ENCODE measurements at regions not wholly inside any gene's neighbourhood (a gene's known extent, or its start where the extent isn't known, plus 50 kb on each side); places are given as distances from the start of the nearest gene placed in this dataset.
"Not testable (repeated sequence)": the region's sequence is repeated elsewhere in the genome, so short reads cannot be mapped to it uniquely, and the experiment has no call there.

DNA sequence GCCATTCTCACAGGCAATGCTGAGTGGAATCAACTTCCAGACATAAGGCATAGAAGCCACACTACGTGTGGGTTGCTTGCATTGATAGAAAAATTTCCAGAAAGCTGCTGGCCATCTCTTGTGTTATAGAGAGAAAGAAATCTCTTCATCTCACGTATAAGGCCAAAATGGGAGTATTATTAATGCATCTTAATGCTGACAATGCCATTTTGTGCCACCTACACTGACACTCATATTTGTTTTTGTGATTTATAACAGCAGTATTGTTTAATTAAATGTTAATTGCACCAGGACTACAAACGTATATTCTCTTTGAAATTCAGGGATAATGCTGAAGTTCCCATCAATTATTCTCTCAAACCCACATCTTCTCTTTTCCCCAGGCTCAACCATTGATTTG, 56.1 kb upstream of the TMEM132D start:
- no peak for DNase-seq (ENCODE audit: low spot score)

DNA sequence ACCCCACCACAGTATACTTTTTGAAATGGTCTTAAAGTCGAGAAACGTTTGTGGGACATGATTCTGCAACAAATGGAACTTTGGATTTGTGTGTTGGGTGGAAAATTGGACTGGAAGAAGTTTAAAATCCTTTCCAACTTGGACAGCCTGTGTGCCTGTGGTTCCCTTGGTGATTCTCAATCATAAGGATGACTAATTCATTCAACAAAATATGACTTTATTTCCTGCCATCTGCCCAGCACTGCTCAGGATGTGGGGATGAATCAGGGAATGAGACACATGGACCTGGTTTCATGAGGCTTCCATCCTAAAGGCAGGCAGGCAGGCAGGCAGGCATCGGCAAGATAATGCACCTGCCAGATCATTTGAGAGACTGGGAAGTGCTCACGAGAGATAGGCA, 57.3 kb upstream of the TMEM132D start:
- DNase-seq (ENCODE audit: low spot score): no peak

- DNase-seq (ENCODE audit: low spot score): no peak
Observed at GRCh38 chr12:129961856-129962255, 58.0 kb upstream of the TMEM132D start.

GRCh38 chr12:129964300-129964699, 60.5 kb upstream of the TMEM132D start:
- DNase-seq (ENCODE audit: low spot score): no peak

GRCh38 chr12:129964826-129965457, 61.1 kb upstream of the TMEM132D start:
- no peak for DNase-seq (ENCODE audit: low spot score)

DNA sequence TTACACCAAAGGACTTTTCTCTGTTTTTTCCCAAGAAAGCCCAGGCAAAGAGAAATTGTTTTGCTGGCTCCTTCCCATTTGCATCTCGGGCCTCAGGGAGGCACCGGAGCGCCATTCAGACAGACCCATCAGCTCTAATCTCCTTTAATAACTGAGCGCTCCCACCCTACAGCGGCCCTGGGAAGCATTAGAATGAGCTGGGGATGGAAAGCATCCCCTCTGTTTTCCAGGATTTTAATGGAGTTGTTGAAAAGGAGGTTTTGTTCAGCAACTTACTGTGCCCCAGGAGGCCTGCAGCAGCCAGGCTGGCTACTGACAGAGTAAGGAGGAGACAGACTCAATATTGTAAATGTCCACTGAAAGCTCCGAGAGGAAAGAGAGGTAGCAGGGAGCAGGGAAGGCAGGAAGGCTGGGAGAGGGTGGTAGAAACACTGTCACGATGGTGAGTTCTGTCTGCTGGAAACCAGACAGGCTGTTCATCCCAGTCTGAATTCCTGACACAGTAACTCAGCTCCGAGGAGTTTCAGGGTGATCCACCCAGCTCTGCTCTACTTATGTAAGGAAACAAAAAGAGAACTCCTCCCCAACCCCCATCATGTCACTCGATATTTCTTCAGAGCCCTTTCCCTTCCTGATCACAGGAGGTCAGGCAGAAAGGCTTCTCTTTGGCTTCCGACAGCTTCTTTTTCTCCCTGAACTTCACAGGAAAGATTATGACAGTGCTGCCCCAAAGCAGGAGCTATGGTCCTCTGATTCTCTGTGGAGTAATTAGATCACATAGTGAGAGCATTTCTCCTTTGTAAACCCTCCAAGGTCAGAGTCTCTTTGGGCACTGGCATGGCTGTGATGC, 62.5 kb upstream of the TMEM132D start:
- no peak for DNase-seq (ENCODE audit: low spot score)

- DNase-seq (ENCODE audit: low spot score): no peak
Observed at GRCh38 chr12:129971721-129972120, 67.9 kb upstream of the TMEM132D start.

GRCh38 chr12:129973236-129973961, 69.6 kb upstream of the TMEM132D start:
- DNase-seq (ENCODE audit: low spot score): no peak

- no peak for DNase-seq (ENCODE audit: low spot score)
Observed at GRCh38 chr12:129984106-129984505, 80.3 kb upstream of the TMEM132D start.

DNA sequence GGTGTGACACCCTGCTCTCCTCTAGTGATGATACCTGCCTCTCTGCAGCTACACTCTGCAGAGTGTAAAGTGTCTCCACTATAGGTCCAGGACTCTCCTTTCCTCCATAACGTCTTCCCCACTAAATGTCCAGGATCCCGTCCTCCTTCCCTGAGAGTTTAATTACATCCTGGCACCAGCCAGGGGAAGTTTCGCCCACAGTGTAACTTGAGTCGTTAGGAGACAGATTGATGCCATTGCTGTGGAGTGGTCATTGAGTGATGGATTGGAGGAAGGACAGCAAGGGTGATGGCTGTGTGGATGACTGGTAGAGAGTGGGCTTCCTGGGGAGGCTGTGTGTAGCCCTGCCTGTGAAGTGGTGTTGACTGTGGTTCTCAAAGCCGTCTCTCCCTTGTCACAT, 84.0 kb upstream of the TMEM132D start:
- DNase-seq (ENCODE audit: low spot score): no peak

DNA sequence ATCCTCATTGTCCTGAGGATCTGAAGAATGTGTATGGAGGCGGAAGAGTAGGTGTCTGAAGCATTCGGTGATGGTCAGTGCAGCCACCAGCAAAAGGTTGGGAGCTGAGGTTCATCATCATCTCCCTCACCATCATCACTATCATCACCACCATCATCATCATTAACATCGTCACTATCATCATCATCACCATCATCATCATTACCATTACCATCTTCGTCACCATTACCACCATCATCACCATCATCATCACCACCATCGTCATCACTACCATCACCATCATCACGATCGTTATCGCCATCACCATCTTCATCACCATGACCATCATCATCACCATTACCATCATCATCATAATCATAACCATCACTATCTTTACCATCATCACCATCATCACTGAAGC, 90.8 kb upstream of the TMEM132D start:
- DNase-seq (ENCODE audit: low spot score): no peak

DNA sequence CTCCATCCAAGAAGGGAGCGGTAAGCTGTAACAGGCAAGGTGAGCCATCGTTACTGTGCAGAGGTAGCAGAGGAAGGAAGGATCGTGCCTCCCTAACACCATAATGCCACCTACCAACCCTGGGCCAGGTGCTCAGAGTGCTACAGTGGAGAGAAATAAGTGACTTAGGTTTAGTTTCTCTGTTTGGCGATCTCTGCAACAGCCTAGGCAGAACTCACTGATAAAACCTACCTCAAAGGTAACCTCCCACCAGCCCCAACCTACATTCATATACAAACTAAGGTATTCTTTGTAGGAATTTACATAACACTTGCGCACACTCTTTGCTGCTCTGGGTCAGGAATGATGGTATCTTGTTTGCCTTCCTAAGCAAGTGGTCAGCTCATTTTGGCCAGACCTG, 93.4 kb upstream of the TMEM132D start:
- DNase-seq (ENCODE audit: low spot score): no peak

GRCh38 chr12:130004310-130004877, 100.6 kb upstream of the TMEM132D start:
- not testable (repeated sequence) for DNase-seq (ENCODE audit: low spot score)

GRCh38 chr12:130007771-130008170, 103.9 kb upstream of the TMEM132D start:
- DNase-seq (ENCODE audit: low spot score): no peak

- no peak for DNase-seq (ENCODE audit: low spot score)
Observed at GRCh38 chr12:130008241-130008640, 104.4 kb upstream of the TMEM132D start.

- DNase-seq (ENCODE audit: low spot score): no peak
Observed at GRCh38 chr12:130009961-130010360, 106.1 kb upstream of the TMEM132D start.

- no peak for DNase-seq (ENCODE audit: low spot score)
Observed at GRCh38 chr12:130011611-130012385, 108.0 kb upstream of the TMEM132D start.

GRCh38 chr12:130013771-130014484, 110.1 kb upstream of the TMEM132D start:
- no peak for DNase-seq (ENCODE audit: low spot score)

- peak; percentile 41 for DNase-seq (ENCODE audit: low spot score)
Observed at GRCh38 chr12:130014485-130014807, 110.6 kb upstream of the TMEM132D start.

DNA sequence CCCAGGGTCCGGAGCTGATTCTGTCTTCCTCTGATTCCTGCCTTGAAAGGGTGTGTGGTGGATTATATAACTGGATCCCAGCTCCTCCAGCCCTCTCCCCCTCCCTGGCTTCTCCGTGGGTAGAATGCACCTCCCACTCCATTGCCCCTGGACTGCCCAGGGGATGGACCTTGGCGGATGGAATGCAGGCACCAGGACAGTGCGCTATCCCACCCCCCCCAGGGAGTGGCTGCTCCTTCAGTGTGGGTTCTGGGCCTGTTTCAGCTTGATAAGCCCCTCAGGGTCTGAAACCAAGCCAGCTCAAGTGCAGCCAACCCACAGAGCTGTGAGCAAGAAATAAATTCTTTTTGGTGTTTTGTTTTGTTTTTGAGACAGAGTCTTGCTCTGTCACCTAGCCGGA, 112.4 kb upstream of the TMEM132D start:
- peak; percentile 71 for DNase-seq (ENCODE audit: low spot score)

GRCh38 chr12:130016986-130017385, 113.2 kb upstream of the TMEM132D start:
- no peak for DNase-seq (ENCODE audit: low spot score)

Data from mesenteric fat pad (tissue), 1 donor.